ENCODE measurements at regions not wholly inside any gene's neighbourhood (a gene's known extent, or its start where the extent isn't known, plus 50 kb on each side); places are given as distances from the start of the nearest gene placed in this dataset.

DNA sequence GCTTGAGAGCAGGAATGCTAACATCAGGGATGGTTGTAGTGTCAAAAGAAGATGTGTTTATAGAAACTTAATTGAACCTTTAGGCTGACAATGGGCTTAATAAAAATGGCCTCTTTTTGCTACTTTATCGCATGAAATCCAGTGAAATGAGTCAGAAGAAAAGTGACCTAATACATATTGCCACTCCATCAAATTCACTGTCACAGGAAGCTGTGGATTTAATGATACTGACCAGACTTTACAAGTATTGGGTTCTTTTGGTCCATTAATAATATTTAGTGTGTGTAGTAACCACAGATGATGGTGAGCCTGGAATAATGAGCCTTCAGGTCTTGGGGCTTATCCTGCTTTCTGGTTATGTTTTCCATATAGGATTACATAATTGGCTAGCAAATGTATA lies 231.8 kb upstream of the GMDS start:
- intact Hi-C loops (cut with micrococcal nuclease; ENCODE audit: unreplicated experiment) (no loop called here), in situ Hi-C loops (cut with HindIII; ENCODE audit: low pct_unique_long_range_greater_than_20kb, low sequenced_read_pairs) (no loop called here)
- H3K27me3 ChIP-seq (ENCODE audit: control insufficient read depth, insufficient read depth, low read length) = no peaks in the 10 kb centered on the region
- no peak for ATAC-seq
- H3K4me1 ChIP-seq (ENCODE audit: control insufficient read depth, insufficient read depth, low read length) = no peaks in the 10 kb centered on the region
- POLR2A ChIA-PET = no interaction called here
- CTCF ChIA-PET = no interaction called here
- no peaks in the 10 kb centered on the region for H3K9me3 ChIP-seq (ENCODE audit: control insufficient read depth, insufficient read depth, low read depth, low read length)
- H3K36me3 ChIP-seq (ENCODE audit: control insufficient read depth, insufficient read depth, low read length) = no peaks in the 10 kb centered on the region
- no peak for DNase-seq (ENCODE audit: low read depth, low spot score)
- H3K4me3 ChIP-seq (ENCODE audit: low read depth in 2 of 2, low read length in 2 of 2) = no peak overlapping the region
- no peak for TF ChIP-seq REST (IDR thresholded peaks at IDR 0.05; ENCODE audit: insufficient read depth in 1 of 2, low read depth in 2 of 2, low read length in 1 of 2)
- TF ChIP-seq POLR2AphosphoS5 (IDR thresholded peaks at IDR 0.05; ENCODE audit: low read depth, low read length) = no peak
- TF ChIP-seq, protein P1, sequence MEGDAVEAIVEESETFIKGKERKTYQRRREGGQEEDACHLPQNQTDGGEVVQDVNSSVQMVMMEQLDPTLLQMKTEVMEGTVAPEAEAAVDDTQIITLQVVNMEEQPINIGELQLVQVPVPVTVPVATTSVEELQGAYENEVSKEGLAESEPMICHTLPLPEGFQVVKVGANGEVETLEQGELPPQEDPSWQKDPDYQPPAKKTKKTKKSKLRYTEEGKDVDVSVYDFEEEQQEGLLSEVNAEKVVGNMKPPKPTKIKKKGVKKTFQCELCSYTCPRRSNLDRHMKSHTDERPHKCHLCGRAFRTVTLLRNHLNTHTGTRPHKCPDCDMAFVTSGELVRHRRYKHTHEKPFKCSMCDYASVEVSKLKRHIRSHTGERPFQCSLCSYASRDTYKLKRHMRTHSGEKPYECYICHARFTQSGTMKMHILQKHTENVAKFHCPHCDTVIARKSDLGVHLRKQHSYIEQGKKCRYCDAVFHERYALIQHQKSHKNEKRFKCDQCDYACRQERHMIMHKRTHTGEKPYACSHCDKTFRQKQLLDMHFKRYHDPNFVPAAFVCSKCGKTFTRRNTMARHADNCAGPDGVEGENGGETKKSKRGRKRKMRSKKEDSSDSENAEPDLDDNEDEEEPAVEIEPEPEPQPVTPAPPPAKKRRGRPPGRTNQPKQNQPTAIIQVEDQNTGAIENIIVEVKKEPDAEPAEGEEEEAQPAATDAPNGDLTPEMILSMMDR (IDR thresholded peaks at IDR 0.05) = no peak
- no peak for TF ChIP-seq TCF7L2 (IDR thresholded peaks at IDR 0.05; ENCODE audit: low read depth, low read length)
- TF ChIP-seq SIN3A (IDR thresholded peaks at IDR 0.05; ENCODE audit: borderline replicate concordance, insufficient read depth, low read depth, low read length) = no peak
- no peak overlapping the region for H3K27ac ChIP-seq (ENCODE audit: low read length)
- BruUV-seq (replicated peaks) = no TSS peak

DNA sequence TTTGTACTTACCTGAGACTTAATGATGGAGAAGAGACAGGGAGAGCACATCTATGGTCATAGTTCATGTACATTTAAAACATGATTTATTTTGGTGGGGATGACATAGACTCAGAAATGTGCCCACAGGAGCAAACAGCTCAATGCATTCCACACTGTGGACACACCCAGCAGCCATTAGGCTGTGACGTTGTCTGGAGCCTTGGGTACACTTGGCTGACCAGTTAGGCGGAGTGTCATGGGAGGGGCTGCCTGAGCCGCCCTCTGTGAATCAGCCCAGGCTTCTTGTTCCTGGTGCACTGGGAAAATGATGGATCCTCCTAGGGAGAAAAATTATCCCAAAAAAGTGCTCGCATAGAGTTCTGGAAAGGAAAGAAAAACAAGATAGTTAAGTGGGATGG lies 231.0 kb upstream of the GMDS start:
- BruUV-seq (replicated peaks) = no TSS peak
- no peaks in the 10 kb centered on the region for H3K9me3 ChIP-seq (ENCODE audit: control insufficient read depth, insufficient read depth, low read depth, low read length)
- ATAC-seq = no peak
- no peak overlapping the region for H3K27ac ChIP-seq (ENCODE audit: low read length)
- TF ChIP-seq, protein P1 (IDR thresholded peaks at IDR 0.05) = no peak
- TF ChIP-seq SIN3A (IDR thresholded peaks at IDR 0.05; ENCODE audit: borderline replicate concordance, insufficient read depth, low read depth, low read length) = no peak
- no peak for TF ChIP-seq POLR2AphosphoS5 (IDR thresholded peaks at IDR 0.05; ENCODE audit: low read depth, low read length)
- no peak for TF ChIP-seq TCF7L2 (IDR thresholded peaks at IDR 0.05; ENCODE audit: low read depth, low read length)
- no peak overlapping the region for H3K4me3 ChIP-seq (ENCODE audit: low read depth in 2 of 2, low read length in 2 of 2)
- DNase-seq (ENCODE audit: low read depth, low spot score) = no peak
- peaks cover 6% of the 10 kb centered on the region; the same call in 1 of the 2 replicates for H3K27me3 ChIP-seq (ENCODE audit: control insufficient read depth, insufficient read depth, low read length)
- no peaks in the 10 kb centered on the region for H3K36me3 ChIP-seq (ENCODE audit: control insufficient read depth, insufficient read depth, low read length)
- in situ Hi-C loops (cut with HindIII; ENCODE audit: low pct_unique_long_range_greater_than_20kb, low sequenced_read_pairs) = no loop called here
- no peaks in the 10 kb centered on the region for H3K4me1 ChIP-seq (ENCODE audit: control insufficient read depth, insufficient read depth, low read length)
- CTCF ChIA-PET = no interaction called here
- POLR2A ChIA-PET = interaction anchor here (0.6 kb wide), 1 partner anchor 24 kb away, joined by 6 read pairs; no protein-coding TSS in a partner anchor
- intact Hi-C loops (cut with micrococcal nuclease; ENCODE audit: unreplicated experiment) = no loop called here

Data from Panc1 (cell line).